Gastroesophageal sphincter (tissue), 3 donors: ENCODE measurements at regions not wholly inside any gene's neighbourhood (a gene's known extent, or its start where the extent isn't known, plus 50 kb on each side); places are given as distances from the start of the nearest gene placed in this dataset.

Experiments
- CTCF ChIP-seq, 4 experiments: fragments of 200-600 bp in 2 of 4; fragments of 450-650 bp in 2 of 4; sonication (generic) in 1 of 4; IDR thresholded peaks; one replicate each; pipeline ENCODE4 v1.5.1; 2017 to 2019; ENCODE audit warnings: antibody characterized with exemption in 4 of 4, mild to moderate bottlenecking in 2 of 4, moderate library complexity in 2 of 4
- EP300 ChIP-seq: sonication (generic); formaldehyde crosslinking; IDR thresholded peaks from one replicate; pipeline ENCODE4 v1.6.1; 2017; ENCODE audit warnings: antibody characterized with exemption, mild to moderate bottlenecking
- POLR2A ChIP-seq, 2 donors: fragments of 450-650 bp; IDR thresholded peaks; one replicate each; pipeline ENCODE4 v1.6.1; 2017; ENCODE audit warnings: antibody characterized with exemption in 2 of 2, mild to moderate bottlenecking in 2 of 2, moderate library complexity in 1 of 2
- POLR2AphosphoS5 ChIP-seq: sonication (generic); formaldehyde crosslinking; IDR thresholded peaks from one replicate; pipeline ENCODE4 v1.6.1; 2017; ENCODE audit warnings: antibody characterized with exemption

DNA sequence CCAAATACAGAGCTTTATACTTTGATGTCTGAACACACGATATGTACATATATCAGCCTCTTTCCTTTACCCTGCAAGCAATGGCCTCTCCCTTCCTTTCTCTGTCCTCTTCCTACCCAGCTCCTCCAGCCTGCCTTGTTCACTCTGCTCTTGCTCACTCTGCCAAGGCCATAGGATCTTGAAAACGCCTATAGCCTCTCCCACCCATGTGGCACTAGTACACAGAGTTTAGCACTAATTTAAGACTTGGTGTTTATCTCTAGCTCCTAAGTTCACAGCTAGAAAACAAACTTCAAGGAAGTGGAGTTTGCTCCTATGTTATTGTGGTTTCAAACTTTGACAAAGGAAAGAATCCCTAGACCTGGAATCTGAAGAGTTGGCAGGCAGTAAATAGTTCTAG, 225.0 kb upstream of the RUNX1 start:
- TF ChIP-seq EP300 (no peak), CTCF (IDR thresholded peaks at IDR 0.05) (no peak), POLR2AphosphoS5 (no peak), POLR2A (IDR thresholded peaks at IDR 0.05) (no peak)
